Fibroblast of skin of back (primary cell): ENCODE measurements at regions not wholly inside any gene's neighbourhood (a gene's known extent, or its start where the extent isn't known, plus 50 kb on each side); places are given as distances from the start of the nearest gene placed in this dataset.
"Not testable (repeated sequence)": the region's sequence is repeated elsewhere in the genome, so short reads cannot be mapped to it uniquely, and the experiment has no call there.

Experiments
- DNase-seq: peaks from one replicate; pipeline ENCODE4 v3.0.0-alpha.2; 2013

- peak; percentile 54 for DNase-seq
Measured at GRCh38 chr4:134862116-134862515, 660.5 kb upstream of the PABPC4L start.

- DNase-seq = no peak
Measured at GRCh38 chr4:134848681-134849080, 647.1 kb upstream of the PABPC4L start.

GRCh38 chr4:134830741-134831140 is 629.2 kb upstream of the PABPC4L start:
- DNase-seq = not testable (repeated sequence)

- DNase-seq = peak; percentile 4
Measured at GRCh38 chr4:134812611-134813010, 611.0 kb upstream of the PABPC4L start.

GRCh38 chr4:134807231-134807745 is 605.7 kb upstream of the PABPC4L start:
- no peak for DNase-seq

GRCh38 chr4:134798573-134798972 is 597.0 kb upstream of the PABPC4L start:
- no peak for DNase-seq

GRCh38 chr4:134787315-134787714 is 585.7 kb upstream of the PABPC4L start:
- peak; percentile 41 for DNase-seq

GRCh38 chr4:134780244-134780643 is 578.7 kb upstream of the PABPC4L start:
- DNase-seq = no peak

GRCh38 chr4:134777606-134778005 is 576.0 kb upstream of the PABPC4L start:
- DNase-seq = no peak

- DNase-seq = no peak
Measured at GRCh38 chr4:134773497-134774000, 572.0 kb upstream of the PABPC4L start.

- no peak for DNase-seq
Measured at GRCh38 chr4:134762053-134762452, 560.5 kb upstream of the PABPC4L start.

GRCh38 chr4:134756421-134756820 is 554.8 kb upstream of the PABPC4L start:
- no peak for DNase-seq

GRCh38 chr4:134754301-134755019 is 552.9 kb upstream of the PABPC4L start:
- no peak for DNase-seq

GRCh38 chr4:134753390-134753789 is 551.8 kb upstream of the PABPC4L start:
- DNase-seq = no peak

- peak; percentile 13 for DNase-seq
Measured at GRCh38 chr4:134747108-134747805, 545.7 kb upstream of the PABPC4L start.

- no peak for DNase-seq
Measured at GRCh38 chr4:134740290-134740689, 538.7 kb upstream of the PABPC4L start.

GRCh38 chr4:134735901-134736300 is 534.3 kb upstream of the PABPC4L start:
- DNase-seq = no peak

- no peak for DNase-seq
Measured at GRCh38 chr4:134727696-134728095, 526.1 kb upstream of the PABPC4L start.

GRCh38 chr4:134722306-134722705 is 520.7 kb upstream of the PABPC4L start:
- DNase-seq = no peak

GRCh38 chr4:134720030-134720429 is 518.4 kb upstream of the PABPC4L start:
- DNase-seq = no peak

GRCh38 chr4:134708616-134709015 is 507.0 kb upstream of the PABPC4L start:
- DNase-seq = no peak

- DNase-seq = no peak
Measured at GRCh38 chr4:134708026-134708425, 506.4 kb upstream of the PABPC4L start.

GRCh38 chr4:134702374-134702773 is 500.8 kb upstream of the PABPC4L start:
- DNase-seq = no peak

- DNase-seq = no peak
Measured at GRCh38 chr4:134700251-134700650, 498.7 kb upstream of the PABPC4L start.
